NK-92 (cell line): ENCODE measurements at regions not wholly inside any gene's neighbourhood (a gene's known extent, or its start where the extent isn't known, plus 50 kb on each side); places are given as distances from the start of the nearest gene placed in this dataset.
"Not testable (repeated sequence)": the region's sequence is repeated elsewhere in the genome, so short reads cannot be mapped to it uniquely, and the experiment has no call there.

Experiments used
- DNase-seq: peaks from one replicate; lab custom pipeline; 2025; ENCODE audit not compliant: unreplicated experiment; lab: John Stamatoyannopoulos, UW

- not testable (repeated sequence) for DNase-seq
Observed at GRCh38 chr6:28621268-28621667, 95.6 kb downstream of the GPX5 start.

DNA sequence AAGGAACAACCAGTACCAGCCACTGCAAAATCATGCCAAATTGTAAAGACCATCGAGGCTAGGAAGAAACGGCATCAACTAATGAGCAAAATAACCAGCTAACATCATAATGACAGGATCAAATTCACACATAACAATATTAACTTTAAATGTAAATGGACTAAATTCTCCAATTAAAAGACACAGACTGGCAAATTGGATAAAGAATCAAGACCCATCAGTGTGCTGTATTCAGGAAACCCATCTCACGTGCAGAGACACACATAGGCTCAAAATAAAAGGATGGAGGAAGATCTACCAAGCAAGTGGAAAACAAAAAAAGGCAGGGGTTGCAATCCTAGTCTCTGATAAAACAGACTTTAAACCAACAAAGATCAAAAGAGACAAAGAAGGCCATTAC, 97.6 kb downstream of the GPX5 start:
- not testable (repeated sequence) for DNase-seq

DNA sequence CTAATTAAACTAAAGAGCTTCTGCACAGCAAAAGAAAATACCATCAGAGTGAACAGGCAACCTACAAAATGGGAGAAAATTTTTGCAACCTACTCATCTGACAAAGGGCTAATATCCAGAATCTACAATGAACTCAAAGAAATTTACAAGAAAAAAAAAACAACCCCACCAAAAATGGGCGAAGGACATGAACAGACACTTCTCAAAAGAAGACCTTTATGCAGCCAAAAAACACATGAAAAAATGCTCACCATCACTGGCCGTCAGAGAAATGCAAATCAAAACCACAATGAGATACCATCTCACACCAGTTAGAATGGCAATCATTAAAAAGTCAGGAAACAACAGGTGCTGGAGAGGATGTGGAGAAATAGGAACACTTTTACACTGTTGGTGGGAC, 100.7 kb downstream of the GPX5 start:
- DNase-seq, result not testable (repeated sequence)

- no peak for DNase-seq
Observed at GRCh38 chr6:28632326-28632851, 106.7 kb downstream of the GPX5 start.

- DNase-seq, result no peak
Observed at GRCh38 chr6:28633445-28634215, 107.9 kb downstream of the GPX5 start.

- DNase-seq, result no peak
Observed at GRCh38 chr6:28634411-28634760, 108.7 kb downstream of the GPX5 start.

GRCh38 chr6:28634761-28635546, 109.3 kb downstream of the GPX5 start:
- DNase-seq, result no peak

GRCh38 chr6:28635547-28636158, 110.0 kb downstream of the GPX5 start:
- DNase-seq, result no peak

GRCh38 chr6:28638787-28639430, 113.2 kb downstream of the GPX5 start:
- no peak for DNase-seq

- not testable (repeated sequence) for DNase-seq
Observed at GRCh38 chr6:28639445-28640290, 114.0 kb downstream of the GPX5 start.

DNA sequence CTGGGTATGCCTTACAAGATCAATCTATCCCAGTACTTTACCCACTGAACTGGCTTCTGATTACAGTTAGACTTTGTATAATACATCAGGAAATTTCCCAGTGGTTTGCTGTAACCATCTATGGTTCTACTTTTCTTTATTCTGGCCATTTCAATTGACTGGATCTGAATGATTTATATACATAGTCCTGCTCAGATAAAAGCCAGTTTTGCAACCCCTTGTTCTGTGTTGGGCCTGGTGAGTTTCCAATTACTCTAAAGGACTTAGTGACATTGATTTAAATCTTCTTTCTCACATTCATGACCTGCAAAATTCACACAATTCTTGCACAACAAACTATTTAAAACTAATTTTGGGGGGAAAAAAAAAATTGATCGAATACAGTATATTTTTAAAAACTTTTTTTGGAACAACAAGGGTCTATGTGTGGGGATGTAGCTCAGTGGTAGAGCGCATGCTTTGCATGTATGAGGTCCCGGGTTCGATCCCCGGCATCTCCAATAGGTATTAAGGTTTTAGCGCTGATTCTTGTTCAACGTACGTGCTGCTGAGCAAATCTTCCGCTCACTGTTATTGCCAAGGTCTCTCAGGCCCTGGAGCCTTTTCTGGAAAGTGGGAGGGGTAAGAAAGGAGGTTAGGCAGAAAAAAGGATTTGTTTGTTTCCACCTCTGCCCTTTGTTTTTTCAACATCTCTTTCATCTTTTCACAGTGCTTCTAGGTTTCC, 117.5 kb downstream of the GPX5 start:
- DNase-seq, result no peak

DNA sequence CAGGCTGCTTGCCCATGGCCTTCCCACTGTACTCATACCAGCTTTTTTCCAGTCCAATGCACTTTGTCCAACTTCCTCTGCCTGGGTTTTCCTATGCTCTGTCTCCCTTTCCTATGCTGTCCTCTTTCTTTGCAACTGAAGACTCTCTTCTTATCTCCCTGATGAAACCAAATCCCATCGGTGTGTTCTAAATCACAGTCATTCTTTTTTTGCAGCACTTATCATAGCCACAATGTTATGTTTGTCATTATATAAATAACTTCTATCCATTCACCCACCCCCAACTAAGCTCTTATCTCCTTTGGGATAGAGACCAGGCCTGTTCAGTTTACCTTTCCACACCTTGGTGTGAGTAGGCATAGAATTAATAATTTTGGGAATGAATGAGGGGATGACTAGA, 121.0 kb downstream of the GPX5 start:
- no peak for DNase-seq

DNA sequence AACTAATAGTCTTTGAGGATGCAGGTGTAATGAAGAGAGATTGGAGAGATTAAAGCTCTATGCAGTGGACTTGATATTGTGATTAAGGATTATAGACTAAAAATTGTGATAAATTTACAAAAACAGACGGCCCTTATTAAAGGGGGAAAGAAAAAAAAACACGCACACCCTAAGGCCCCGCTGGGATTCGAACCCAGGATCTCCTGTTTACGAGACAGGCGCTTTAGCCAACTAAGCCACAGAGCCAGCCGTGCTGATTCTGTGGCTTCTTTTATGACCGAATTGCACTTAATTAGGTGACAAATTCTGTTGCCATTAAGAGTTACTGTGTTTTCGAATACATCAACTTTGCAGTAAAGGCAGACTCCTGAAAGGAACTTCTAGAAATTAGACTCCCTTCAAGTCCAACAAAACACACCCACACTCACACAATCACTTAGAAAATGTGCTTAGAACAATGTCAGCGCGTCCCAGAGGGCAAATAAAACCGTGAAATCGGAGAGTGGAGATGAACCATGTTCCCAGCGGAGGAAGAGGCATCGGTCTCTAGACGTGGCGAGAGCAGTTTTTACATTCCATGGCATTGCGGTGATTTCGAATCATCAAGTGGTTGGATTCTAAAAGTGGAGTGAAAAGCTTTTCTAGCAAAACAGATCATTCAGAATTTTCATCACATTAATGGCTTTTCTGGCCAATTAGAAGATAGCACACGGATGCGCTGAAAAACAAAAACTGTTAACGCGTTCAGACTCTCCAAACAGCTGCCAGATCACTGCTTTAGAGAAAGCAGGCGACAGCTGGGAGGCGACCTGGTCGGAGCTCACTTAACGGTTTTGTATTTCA, 122.6 kb downstream of the GPX5 start:
- DNase-seq, result no peak

- no peak for DNase-seq
Observed at GRCh38 chr6:28648878-28649375, 123.2 kb downstream of the GPX5 start.

GRCh38 chr6:28651161-28651560, 125.5 kb downstream of the GPX5 start:
- no peak for DNase-seq

DNA sequence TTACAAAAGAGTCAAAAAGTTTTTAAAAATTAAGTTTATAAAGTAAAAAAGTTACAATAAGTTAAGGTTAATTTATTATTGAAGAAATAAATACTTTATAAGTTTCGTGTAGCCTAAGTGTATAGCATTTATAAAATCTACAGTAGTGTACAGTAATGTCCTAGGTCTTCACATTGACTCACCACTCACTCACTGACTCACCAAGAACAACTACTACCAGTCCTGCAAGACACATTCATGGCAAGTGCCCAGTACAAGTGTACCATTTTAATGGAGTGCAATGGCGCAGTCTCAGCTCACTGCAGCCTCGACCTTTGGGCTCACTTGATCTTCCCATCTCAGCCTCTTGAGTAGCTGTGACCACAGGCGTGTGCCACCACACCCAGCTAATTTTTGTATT, 128.2 kb downstream of the GPX5 start:
- no peak for DNase-seq

DNA sequence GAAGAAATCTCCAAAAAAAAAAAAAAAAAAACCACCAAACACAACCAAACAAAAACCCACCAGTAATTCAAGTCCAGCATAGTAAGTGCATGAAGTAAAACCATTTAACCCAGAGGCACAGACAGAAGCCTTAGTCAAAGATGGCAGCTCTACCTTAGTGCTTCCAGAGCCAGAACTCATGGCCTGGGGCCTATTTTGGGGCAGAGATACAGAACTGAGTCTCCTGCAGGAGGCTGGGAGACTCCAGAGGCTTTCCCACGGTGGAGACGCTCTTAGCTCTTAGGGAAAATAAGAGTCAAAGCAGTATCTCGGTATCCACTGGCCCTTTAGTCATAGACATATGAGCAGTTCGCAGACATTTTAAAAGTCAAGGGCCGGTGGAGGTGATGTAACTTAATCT, 129.5 kb downstream of the GPX5 start:
- no peak for DNase-seq

- DNase-seq, result no peak
Observed at GRCh38 chr6:28656715-28657114, 131.0 kb downstream of the GPX5 start.

- DNase-seq, result no peak
Observed at GRCh38 chr6:28657381-28657768, 131.7 kb downstream of the GPX5 start.
